HG02840 (cell line): ENCODE measurements at regions not wholly inside any gene's neighbourhood (a gene's known extent, or its start where the extent isn't known, plus 50 kb on each side); places are given as distances from the start of the nearest gene placed in this dataset.

Experiments used
- ATAC-seq: cut with Tn5 transposase; IDR thresholded peaks from one replicate; pipeline ENCODE4 v1.9.1; 2021; ENCODE audit warnings: mild to moderate bottlenecking, moderate library complexity, moderate number of reproducible peaks; ENCODE audit not compliant: unreplicated experiment, low FRiP score

- no peak for ATAC-seq
Observed at GRCh38 chr2:217494557-217494956, 508.2 kb downstream of the TNS1 start.

- no peak for ATAC-seq
Observed at GRCh38 chr2:217491271-217491670, 511.5 kb downstream of the TNS1 start.

- no peak for ATAC-seq
Observed at GRCh38 chr2:217489145-217489960, 513.4 kb downstream of the TNS1 start.

- no peak for ATAC-seq
Observed at GRCh38 chr2:217484046-217484445, 518.7 kb downstream of the TNS1 start.

GRCh38 chr2:217482056-217482710 lies 520.6 kb downstream of the TNS1 start:
- no peak for ATAC-seq

GRCh38 chr2:217481577-217481976 lies 521.2 kb downstream of the TNS1 start:
- ATAC-seq, result no peak

GRCh38 chr2:217479566-217479965 lies 523.2 kb downstream of the TNS1 start:
- ATAC-seq, result no peak

- no peak for ATAC-seq
Observed at GRCh38 chr2:217478831-217479455, 523.9 kb downstream of the TNS1 start.

GRCh38 chr2:217477583-217477982 lies 525.2 kb downstream of the TNS1 start:
- no peak for ATAC-seq

GRCh38 chr2:217475791-217476190 lies 527.0 kb downstream of the TNS1 start:
- no peak for ATAC-seq

- ATAC-seq, result no peak
Observed at GRCh38 chr2:217475101-217475500, 527.7 kb downstream of the TNS1 start.

GRCh38 chr2:217471319-217471718 lies 531.5 kb downstream of the TNS1 start:
- ATAC-seq, result no peak

GRCh38 chr2:217469203-217469810 lies 533.5 kb downstream of the TNS1 start:
- no peak for ATAC-seq

- no peak for ATAC-seq
Observed at GRCh38 chr2:217468042-217468830, 534.6 kb downstream of the TNS1 start.

GRCh38 chr2:217467331-217467730 lies 535.5 kb downstream of the TNS1 start:
- ATAC-seq, result no peak

- ATAC-seq, result no peak
Observed at GRCh38 chr2:217466805-217467204, 536.0 kb downstream of the TNS1 start.

GRCh38 chr2:217466104-217466503 lies 536.7 kb downstream of the TNS1 start:
- no peak for ATAC-seq

- no peak for ATAC-seq
Observed at GRCh38 chr2:217465100-217465499, 537.7 kb downstream of the TNS1 start.

GRCh38 chr2:217463402-217464075 lies 539.3 kb downstream of the TNS1 start:
- no peak for ATAC-seq

- ATAC-seq, result no peak
Observed at GRCh38 chr2:217462121-217462520, 540.7 kb downstream of the TNS1 start.
